ENCODE measurements at regions not wholly inside any gene's neighbourhood (a gene's known extent, or its start where the extent isn't known, plus 50 kb on each side); places are given as distances from the start of the nearest gene placed in this dataset.
A peak's percentile ranks its signal among the peaks of the same experiment; 100 is the strongest.

- no peak for DNase-seq
Observed at GRCh38 chr18:41456831-41457230, 498.2 kb upstream of the PIK3C3 start.

- no peak for DNase-seq
Observed at GRCh38 chr18:41449612-41450011, 505.4 kb upstream of the PIK3C3 start.

- no peak for DNase-seq
Observed at GRCh38 chr18:41444943-41445342, 510.1 kb upstream of the PIK3C3 start.

GRCh38 chr18:41436772-41437171 lies 518.3 kb upstream of the PIK3C3 start:
- no peak for DNase-seq

GRCh38 chr18:41418598-41418997 lies 536.4 kb upstream of the PIK3C3 start:
- no peak for DNase-seq

GRCh38 chr18:41416044-41416443 lies 539.0 kb upstream of the PIK3C3 start:
- DNase-seq = no peak

GRCh38 chr18:41410006-41410405 lies 545.0 kb upstream of the PIK3C3 start:
- no peak for DNase-seq

DNA sequence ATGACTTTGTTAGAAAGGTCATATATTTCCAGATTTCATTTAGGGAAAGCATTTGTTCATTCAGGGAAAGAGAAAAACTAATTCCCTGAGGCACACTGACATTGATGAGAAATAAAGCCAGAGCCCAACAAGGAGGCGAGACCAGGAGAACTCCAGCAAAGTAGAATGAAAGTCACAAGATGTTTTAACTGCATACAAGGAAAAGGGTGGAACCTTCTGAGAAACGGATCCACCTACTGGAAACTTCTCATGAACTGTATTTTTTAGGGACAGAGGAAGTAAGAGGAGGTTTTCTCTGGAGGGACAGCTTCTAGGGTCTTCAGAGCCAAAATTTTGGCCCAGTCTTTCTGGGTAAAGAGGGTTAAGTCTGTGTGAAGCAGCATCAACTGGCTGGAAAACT lies 548.2 kb upstream of the PIK3C3 start:
- DNase-seq = no peak

DNA sequence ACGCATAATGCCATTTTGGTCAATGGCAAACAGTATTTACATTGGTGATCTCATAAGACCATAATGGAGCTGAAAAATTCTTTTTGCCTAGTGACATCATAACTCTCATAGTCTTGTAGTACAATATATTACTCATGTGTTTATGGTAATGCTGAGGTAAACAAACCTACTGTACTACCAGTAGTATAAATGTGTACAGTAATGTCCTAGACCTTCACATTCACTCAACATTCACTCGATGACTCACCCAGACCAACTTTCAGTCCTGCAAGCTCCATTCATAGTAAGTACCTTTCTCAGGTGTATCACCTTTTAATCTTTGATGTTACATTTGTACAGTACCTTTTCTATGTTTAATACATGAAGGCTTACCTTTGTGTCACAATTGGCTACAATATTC lies 558.2 kb upstream of the PIK3C3 start:
- DNase-seq = no peak

DNA sequence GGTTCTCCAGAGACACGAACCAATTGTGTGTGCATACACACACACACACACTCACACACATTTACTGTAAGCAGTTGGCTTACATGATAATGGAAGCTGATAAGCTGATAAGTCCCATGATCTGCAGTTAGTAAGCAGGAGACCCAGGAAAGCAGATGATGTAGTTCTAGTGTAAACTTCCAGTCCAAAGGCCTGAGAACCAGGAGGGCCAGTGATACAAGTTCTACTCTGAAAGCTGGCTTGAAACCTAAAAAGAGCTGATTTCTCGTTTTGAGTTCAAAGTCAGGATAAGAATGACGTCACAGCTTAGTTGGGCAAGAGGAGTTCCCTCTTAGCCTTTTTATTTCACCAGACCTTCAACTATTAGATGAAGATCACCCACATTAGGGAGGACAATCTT lies 558.8 kb upstream of the PIK3C3 start:
- DNase-seq = no peak

DNA sequence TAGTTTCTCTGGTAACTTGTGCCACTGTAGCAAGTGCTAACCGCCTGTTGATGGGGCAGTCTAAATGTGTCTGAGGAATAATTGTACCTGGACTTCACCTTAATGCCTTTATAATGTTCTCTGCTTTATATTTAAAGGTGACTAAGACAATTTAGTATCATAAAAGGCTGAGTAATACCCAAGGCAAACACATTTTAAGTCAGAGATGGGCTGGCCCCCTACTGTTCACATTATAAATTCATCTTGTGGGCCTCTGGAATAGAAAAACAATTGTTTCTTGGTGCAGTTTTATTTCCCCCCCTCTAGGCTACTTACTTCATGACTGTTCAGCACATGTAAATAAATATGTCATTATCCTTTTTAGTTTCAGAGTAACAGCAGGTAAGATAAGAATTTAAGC lies 559.3 kb upstream of the PIK3C3 start:
- peak; percentile 12 for DNase-seq

DNA sequence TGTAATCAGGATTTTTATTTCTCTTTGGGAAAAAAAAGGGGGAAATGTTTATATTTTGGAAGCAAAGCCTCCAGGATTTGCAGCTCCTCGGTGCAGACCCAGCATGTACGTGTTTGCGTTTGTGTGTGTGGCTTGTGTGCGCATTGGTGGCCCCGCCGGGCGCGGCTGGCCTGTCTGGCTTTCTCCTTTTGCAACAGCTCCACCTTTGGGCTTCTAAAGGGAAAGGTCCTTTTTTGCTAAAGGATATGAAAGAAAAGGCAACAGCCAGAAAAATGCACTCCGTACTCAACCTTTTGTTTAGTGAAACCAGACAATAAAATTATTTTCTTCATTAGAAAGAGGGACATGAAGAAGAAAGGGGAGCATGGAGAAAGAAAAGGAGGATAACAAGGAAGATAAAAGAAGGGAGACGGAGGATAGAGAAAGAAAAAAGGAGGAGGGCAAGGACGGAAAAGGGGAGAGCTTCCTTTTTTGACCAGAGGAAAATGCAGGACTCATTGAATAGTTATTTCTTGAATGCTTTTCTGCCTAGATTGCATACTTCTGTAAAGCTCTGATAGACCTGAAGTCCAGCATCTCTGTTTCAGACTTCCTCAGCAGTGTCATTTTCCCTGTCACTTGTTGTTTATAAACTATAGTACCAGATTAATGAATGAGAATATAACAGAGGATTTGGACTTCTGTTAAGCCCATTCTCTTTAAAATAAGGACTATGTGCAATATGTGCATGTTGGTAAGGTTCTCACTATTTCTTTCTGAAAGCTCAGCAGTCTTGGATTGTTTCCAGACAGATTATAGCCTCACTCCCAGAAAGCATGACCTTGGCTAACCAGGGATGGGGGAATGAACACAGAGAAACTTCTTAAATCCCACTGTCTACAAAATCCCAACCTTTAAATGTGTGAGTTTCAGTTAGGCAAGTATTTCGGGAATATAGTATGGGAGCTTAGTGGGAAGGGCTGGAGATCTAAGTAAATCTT lies 563.1 kb upstream of the PIK3C3 start:
- DNase-seq = peak; percentile 43

- DNase-seq = no peak
Observed at GRCh38 chr18:41390309-41390708, 564.7 kb upstream of the PIK3C3 start.

GRCh38 chr18:41378598-41378997 lies 576.4 kb upstream of the PIK3C3 start:
- peak; percentile 2 for DNase-seq

DNA sequence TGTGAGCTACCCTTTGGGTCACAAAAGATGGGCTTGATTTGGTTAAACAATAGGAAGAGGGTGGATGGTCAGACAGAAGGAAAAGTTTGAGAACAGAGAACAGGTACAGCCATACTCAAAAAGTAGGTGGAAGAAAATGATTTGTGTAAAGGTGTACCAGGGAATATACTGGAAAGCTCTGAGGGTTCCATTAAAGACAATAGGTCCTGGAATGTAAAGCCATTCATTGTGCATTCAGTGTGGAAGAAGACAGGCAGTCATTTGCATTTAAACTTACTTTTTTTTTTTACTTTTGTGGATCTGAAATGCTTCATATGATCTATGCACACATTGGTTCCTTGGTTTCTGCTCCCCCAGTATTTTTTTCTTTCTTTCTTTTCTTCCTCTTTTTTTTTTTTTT lies 581.4 kb upstream of the PIK3C3 start:
- no peak for DNase-seq

DNA sequence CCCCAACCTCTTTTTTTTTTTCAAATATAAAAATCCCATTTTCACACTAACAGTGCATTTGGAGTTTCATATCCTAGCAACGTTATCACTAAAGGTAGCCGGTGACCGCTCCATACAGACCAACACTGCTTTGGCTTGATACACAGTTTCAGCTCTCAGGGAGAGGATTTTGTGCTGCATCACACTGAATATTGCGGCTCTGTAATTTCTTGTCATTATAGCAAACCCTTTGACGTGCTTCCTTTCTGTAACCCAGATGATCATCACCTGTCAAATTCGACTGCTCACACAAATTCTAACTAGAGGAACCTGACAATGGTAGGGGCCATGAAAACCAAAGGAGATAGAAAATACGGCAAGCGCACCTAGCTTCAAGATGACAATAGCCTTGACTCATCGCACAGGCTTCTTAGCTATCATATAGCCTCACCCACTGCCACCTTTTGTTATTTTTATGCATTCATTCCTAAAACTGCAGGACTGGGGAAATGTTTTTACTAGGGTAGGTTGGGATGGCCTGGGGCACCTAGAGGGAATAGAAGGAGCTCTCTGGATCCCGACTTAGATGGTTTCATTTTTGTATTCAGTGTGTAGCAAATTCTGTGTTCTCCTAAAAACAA lies 582.9 kb upstream of the PIK3C3 start:
- DNase-seq = no peak

- DNase-seq = no peak
Observed at GRCh38 chr18:41371156-41372045, 583.6 kb upstream of the PIK3C3 start.

DNA sequence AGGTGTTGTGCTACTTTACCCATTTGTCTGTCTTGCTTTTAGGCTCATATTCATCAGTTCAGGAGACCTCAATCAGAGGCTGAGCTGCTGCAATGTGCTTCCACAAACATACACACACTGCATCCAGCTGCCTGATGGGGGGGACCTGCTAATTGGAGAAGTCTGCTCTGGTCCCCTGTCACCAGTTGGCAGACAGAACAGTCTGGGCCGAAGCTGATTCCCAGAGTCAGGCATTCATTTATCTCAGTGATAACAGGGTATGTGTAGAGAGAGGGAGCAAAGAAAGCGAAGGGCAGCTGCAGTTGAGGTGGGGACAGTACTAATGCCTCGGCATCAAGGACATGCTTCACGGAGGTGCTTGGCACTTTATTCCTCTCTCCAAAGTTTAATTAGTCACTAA lies 584.3 kb upstream of the PIK3C3 start:
- no peak for DNase-seq

DNA sequence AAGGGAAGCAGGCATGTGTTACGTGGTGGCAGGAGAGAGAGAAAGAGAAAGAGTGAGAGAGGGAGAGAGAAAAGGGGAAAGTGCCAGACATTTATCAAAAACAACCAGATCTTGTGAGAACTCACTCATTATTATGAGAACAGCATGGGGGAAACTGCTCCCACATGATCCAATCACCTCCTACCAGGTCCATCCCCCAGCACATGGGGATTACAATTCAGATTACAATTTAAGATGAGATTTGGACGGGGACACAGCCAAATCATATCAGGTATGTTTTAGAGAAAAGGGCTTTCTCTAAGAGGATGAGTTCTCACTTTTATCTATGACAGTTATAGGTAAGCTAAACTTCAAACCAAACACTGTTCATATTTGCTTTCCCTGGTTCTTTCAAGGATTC lies 597.3 kb upstream of the PIK3C3 start:
- no peak for DNase-seq

DNA sequence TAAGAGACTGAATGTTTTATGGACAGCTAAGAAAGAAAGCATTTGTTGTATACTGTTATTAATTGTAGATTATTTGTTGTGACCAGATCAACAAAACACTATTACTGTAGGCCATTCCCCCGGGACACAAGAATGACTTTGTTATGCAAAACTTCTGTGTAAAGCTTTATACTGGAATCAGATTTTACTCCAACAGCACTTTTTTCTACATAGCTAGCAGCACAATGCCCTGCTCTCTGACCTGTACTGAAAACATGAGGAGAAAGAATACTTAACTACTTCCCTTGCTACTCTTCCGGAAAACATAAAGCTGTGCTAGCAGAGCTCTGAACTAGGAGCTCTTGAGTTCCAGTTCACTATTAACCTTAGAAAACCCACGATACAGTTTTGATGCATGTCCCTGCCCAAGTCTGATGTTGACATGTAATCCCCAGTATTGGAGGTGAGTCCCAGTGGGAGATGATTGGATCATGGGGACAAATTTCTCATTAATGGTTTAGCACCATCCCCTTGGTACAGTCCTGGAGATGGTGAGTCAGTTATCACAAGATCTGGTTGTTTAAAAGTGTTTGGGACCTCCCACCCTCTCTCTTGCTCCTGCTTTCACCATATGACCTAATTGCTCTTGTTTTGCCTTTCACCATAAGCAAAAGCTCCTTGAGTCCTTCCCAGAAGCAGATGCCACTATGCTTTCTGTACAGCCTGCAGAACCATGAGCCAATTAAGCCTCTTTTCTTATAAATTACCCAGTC lies 601.1 kb upstream of the PIK3C3 start:
- no peak for DNase-seq

- DNase-seq = no peak
Observed at GRCh38 chr18:41351430-41351829, 603.6 kb upstream of the PIK3C3 start.

- peak; percentile 9 for DNase-seq
Observed at GRCh38 chr18:41347057-41347456, 608.0 kb upstream of the PIK3C3 start.

DNA sequence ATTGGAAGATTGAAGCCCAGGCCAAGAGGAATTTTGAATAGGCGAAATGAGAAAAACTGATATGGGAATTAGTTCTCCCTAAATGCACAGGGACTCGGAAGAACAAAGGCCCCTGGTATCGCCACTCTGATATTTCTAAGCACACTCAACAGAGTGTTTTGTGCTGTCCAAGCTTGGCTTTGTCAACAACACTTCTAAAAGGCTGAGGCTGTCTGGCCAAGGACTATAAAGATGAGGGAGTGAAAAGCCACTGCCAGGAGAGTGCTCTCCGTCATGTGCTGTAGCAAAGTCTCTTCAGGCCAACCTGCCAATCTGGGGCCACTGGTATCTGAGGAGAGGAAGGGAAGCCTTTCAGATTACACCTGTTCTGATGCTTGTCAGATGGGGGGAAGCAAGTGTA lies 611.2 kb upstream of the PIK3C3 start:
- DNase-seq = no peak
